ENCODE measurements at regions not wholly inside any gene's neighbourhood (a gene's known extent, or its start where the extent isn't known, plus 50 kb on each side); places are given as distances from the start of the nearest gene placed in this dataset.

- H3K23ac ChIP-seq (ENCODE audit: low read depth, low read length) = no peak overlapping the region
- no peak overlapping the region for H2BK120ac ChIP-seq (ENCODE audit: low read depth, low read length)
- intact Hi-C loops (cut with micrococcal nuclease) (no loop called here), in situ Hi-C loops (cut with MboI; ENCODE audit: low sequenced_read_pairs) (no loop called here), dilution Hi-C loops (cut with HindIII; ENCODE audit: low sequenced_read_pairs, unreplicated experiment) (no loop called here)
- H2AFZ ChIP-seq (replicated peaks; ENCODE audit: low read length, poor library complexity) = no peak overlapping the region
- no peaks in the 10 kb centered on the region for H3K4me1 ChIP-seq (ENCODE audit: control insufficient read depth, insufficient read depth, low read length)
- H2AK9ac ChIP-seq (replicated peaks; ENCODE audit: low read depth, low read length, poor library complexity) = no peak overlapping the region
- no peaks in the 10 kb centered on the region for H3K9me3 ChIP-seq (ENCODE audit: control insufficient read depth, insufficient read depth, low read length)
- no peak overlapping the region for H2AK5ac ChIP-seq (ENCODE audit: low read depth, low read length)
- no peak overlapping the region for H2BK15ac ChIP-seq (ENCODE audit: low read depth, low read length)
- H3K18ac ChIP-seq (ENCODE audit: low read depth, low read length) = no peak overlapping the region
- DNase-seq (no peak), ATAC-seq (ENCODE audit: low read depth) (no peak)
- no peak overlapping the region for H3K4me2 ChIP-seq (ENCODE audit: low read depth, low read length)
- H3K36me3 ChIP-seq (ENCODE audit: control insufficient read depth, insufficient read depth, low read length) = no peaks in the 10 kb centered on the region
- no peak overlapping the region for H3K4ac ChIP-seq (ENCODE audit: low read depth, low read length)
- no peaks in the 10 kb centered on the region for H3K79me1 ChIP-seq (ENCODE audit: low read depth in 1 of 2, low read length in 2 of 2)
- no peak overlapping the region for H3K9ac ChIP-seq (ENCODE audit: low read depth, low read length)
- no peak overlapping the region for H3K56ac ChIP-seq (ENCODE audit: extremely low read depth, insufficient read depth, low read length)
- BruUV-seq (replicated peaks) = no TSS peak
- TF ChIP-seq CTCF (conservative IDR thresholded peaks at IDR 0.05; ENCODE audit: low read depth, low read length) (no peak), MAZ (IDR thresholded peaks at IDR 0.05; ENCODE audit: borderline replicate concordance, low read depth, low read length) (no peak), RCOR1 (IDR thresholded peaks at IDR 0.05; ENCODE audit: insufficient replicate concordance, low read length) (no peak), MAFK (IDR thresholded peaks at IDR 0.05; ENCODE audit: low read depth, low read length) (no peak), USF2 (IDR thresholded peaks at IDR 0.05; ENCODE audit: low read depth, low read length) (no peak), CEBPB (IDR thresholded peaks at IDR 0.05; ENCODE audit: low read depth, low read length) (no peak), NFE2L2 (IDR thresholded peaks at IDR 0.05; ENCODE audit: low read depth, low read length) (no peak), CHD1 (IDR thresholded peaks at IDR 0.05; ENCODE audit: low read depth, low read length) (no peak), MXI1 (IDR thresholded peaks at IDR 0.05; ENCODE audit: borderline replicate concordance, low read depth, low read length) (no peak), POLR2A (IDR thresholded peaks at IDR 0.05; ENCODE audit: low read depth, low read length) (no peak), FOS (IDR thresholded peaks at IDR 0.05; ENCODE audit: low read depth, low read length) (no peak), SMC3 (IDR thresholded peaks at IDR 0.05; ENCODE audit: low read depth, low read length) (no peak), RAD21 (IDR thresholded peaks at IDR 0.05; ENCODE audit: low read length) (no peak), BHLHE40 (IDR thresholded peaks at IDR 0.05; ENCODE audit: low read depth, low read length) (no peak)
- CTCF ChIA-PET = interaction anchor here (0.9 kb wide), 1 partner anchor 23 kb away, joined by 3 read pairs; no protein-coding TSS in a partner anchor
- POLR2A ChIA-PET (ENCODE audit: unreplicated experiment) = no interaction called here
- H2BK5ac ChIP-seq (ENCODE audit: low read depth, low read length, poor library complexity, severe bottlenecking) = no peak overlapping the region
- H3K4me3 ChIP-seq (ENCODE audit: insufficient read depth, low read depth, low read length) = no peak overlapping the region
- H3K27ac ChIP-seq (ENCODE audit: insufficient read depth, low read length) = no peak overlapping the region
- no peak overlapping the region for H4K8ac ChIP-seq (ENCODE audit: low read depth in 2 of 2, low read length in 2 of 2)
- H3K9me1 ChIP-seq (ENCODE audit: insufficient read depth, low read length) = no peaks in the 10 kb centered on the region
- no peak overlapping the region for H2BK20ac ChIP-seq (ENCODE audit: low read depth, low read length)
- no peak overlapping the region for H3K14ac ChIP-seq (replicated peaks; ENCODE audit: low read depth, low read length)
- H4K5ac ChIP-seq (ENCODE audit: low read depth, low read length) = no peak overlapping the region
- WGBS, 2 experiments (ENCODE audit: extremely low coverage in 2 of 2, insufficient read length in 1 of 2) = no CpG with 5 or more reads among the region's 2 CpGs
- H4K20me1 ChIP-seq (ENCODE audit: insufficient read depth, low read length) = no peaks in the 10 kb centered on the region
- H4K91ac ChIP-seq (ENCODE audit: insufficient read depth, low read depth, low read length) = no peak overlapping the region
- H3K27me3 ChIP-seq (ENCODE audit: control insufficient read depth, insufficient read depth, low read length) = no peaks in the 10 kb centered on the region
Observed at GRCh38 chr4:136805617-136806016, 726.7 kb downstream of the PCDH18 start.

All from IMR-90 (cell line).